CD14-positive monocyte (primary cell): ENCODE measurements at regions not wholly inside any gene's neighbourhood (a gene's known extent, or its start where the extent isn't known, plus 50 kb on each side); places are given as distances from the start of the nearest gene placed in this dataset.

ENCODE experiments used
- DNase-seq, 3 donors: peaks; one replicate each; pipeline ENCODE4 v3.0.0-alpha.2; 2011 to 2022
- H2AFZ ChIP-seq: 2 replicates; pipeline ENCODE4 v1.6.0; 2012; ENCODE audit warnings: mild to moderate bottlenecking, low read depth, low read length, inconsistent platforms; ENCODE audit not compliant: insufficient read depth, poor library complexity, severe bottlenecking
- H3K27ac ChIP-seq, 2 donors: 1 replicate in 1 of 2; 2 replicates in 1 of 2; pipeline ENCODE4 v1.5.1; 2012 to 2013; ENCODE audit warnings: low read length in 2 of 2, control low read depth in 1 of 2, inconsistent platforms in 1 of 2, low read depth in 1 of 2, mild to moderate bottlenecking in 1 of 2
- H3K27me3 ChIP-seq, 2 donors: one replicate each; pipeline versions ENCODE4 v1.6.0 to v1.6.1; 2011 to 2013; ENCODE audit warnings: low read length in 2 of 2; ENCODE audit not compliant: control insufficient read depth in 2 of 2, insufficient read depth in 2 of 2
- H3K36me3 ChIP-seq, 2 donors: replicated peaks in 1 of 2; 1 replicate in 1 of 2; 2 replicates in 1 of 2; pipeline versions ENCODE4 v1.5.1 to v1.6.1; 2012 to 2013; ENCODE audit warnings: low read length in 2 of 2, control low read depth in 1 of 2, inconsistent platforms in 1 of 2, mild to moderate bottlenecking in 1 of 2; ENCODE audit not compliant: insufficient read depth in 2 of 2, control insufficient read depth in 1 of 2
- H3K4me1 ChIP-seq, 2 donors: 1 replicate in 1 of 2; 2 replicates in 1 of 2; pipeline versions ENCODE4 v1.5.1 to v1.6.1; 2012 to 2013; ENCODE audit warnings: low read length in 2 of 2, control low read depth in 1 of 2, inconsistent platforms in 1 of 2, mild to moderate bottlenecking in 1 of 2, moderate library complexity in 1 of 2; ENCODE audit not compliant: insufficient read depth in 2 of 2, control insufficient read depth in 1 of 2
- H3K4me2 ChIP-seq: replicated peaks from 2 replicates; pipeline ENCODE3; 2012; ENCODE audit warnings: low read length, moderate library complexity, mild to moderate bottlenecking; ENCODE audit not compliant: poor library complexity, severe bottlenecking; ENCODE audit errors: extremely low read depth
- H3K4me3 ChIP-seq, 3 experiments: fragments of 200-600 bp in 1 of 3; sonication (generic) in 1 of 3; replicated peaks in 1 of 3; 1 replicate in 2 of 3; 2 replicates in 1 of 3; pipeline ENCODE4 v1.5.1; 2011 to 2013; ENCODE audit warnings: low read length in 3 of 3, mild to moderate bottlenecking in 3 of 3, control low read depth in 2 of 3, low read depth in 2 of 3, inconsistent platforms in 1 of 3, moderate library complexity in 1 of 3
- H3K79me2 ChIP-seq: 2 replicates; pipeline ENCODE4 v1.6.0; 2012; ENCODE audit warnings: mild to moderate bottlenecking, control low read depth, inconsistent platforms, low read length, moderate library complexity; ENCODE audit not compliant: insufficient read depth
- H3K9ac ChIP-seq: 2 replicates; pipeline ENCODE4 v1.6.0; 2017; ENCODE audit warnings: low read length, mild to moderate bottlenecking; ENCODE audit not compliant: insufficient read depth, poor library complexity, severe bottlenecking
- H3K9me3 ChIP-seq, 2 donors: replicated peaks in 1 of 2; 1 replicate in 1 of 2; 2 replicates in 1 of 2; pipeline versions ENCODE4 v1.5.1 to v1.6.1; 2012 to 2013; ENCODE audit warnings: low read length in 2 of 2, control low read depth in 1 of 2; ENCODE audit not compliant: control insufficient read depth in 1 of 2, insufficient read depth in 1 of 2
- H4K20me1 ChIP-seq: 2 replicates; pipeline ENCODE4 v1.6.0; 2012; ENCODE audit warnings: mild to moderate bottlenecking, low read length, control low read depth, moderate library complexity; ENCODE audit not compliant: insufficient read depth
- H3K27ac Mint-ChIP-seq, 7 donors: one replicate each; pipeline ENCODE4 v1.8.0; 2020; ENCODE audit warnings: mild to moderate bottlenecking in 7 of 7, mixed read lengths in 7 of 7, moderate library complexity in 6 of 7, inconsistent platforms in 2 of 7
- H3K27me3 Mint-ChIP-seq, 3 donors: one replicate each; pipeline ENCODE4 v1.8.0; 2021 to 2022; ENCODE audit warnings: low read depth in 3 of 3, mild to moderate bottlenecking in 3 of 3, mixed read lengths in 3 of 3, moderate library complexity in 3 of 3, inconsistent platforms in 1 of 3
- H3K36me3 Mint-ChIP-seq, 2 donors: one replicate each; pipeline ENCODE4 v1.8.0; 2020; ENCODE audit warnings: mixed read lengths in 2 of 2, inconsistent platforms in 1 of 2, mild to moderate bottlenecking in 1 of 2
- H3K4me1 Mint-ChIP-seq: one replicate; pipeline ENCODE4 v1.8.0; 2020; ENCODE audit warnings: mild to moderate bottlenecking, mixed read lengths
- H3K4me3 Mint-ChIP-seq, 2 donors: one replicate each; pipeline ENCODE4 v1.8.0; 2020; ENCODE audit warnings: mild to moderate bottlenecking in 2 of 2, mixed read lengths in 2 of 2, moderate library complexity in 1 of 2
- H3K9me3 Mint-ChIP-seq, 7 donors: one replicate each; pipeline ENCODE4 v1.8.0; 2020 to 2022; ENCODE audit warnings: mixed read lengths in 7 of 7, mild to moderate bottlenecking in 6 of 7, moderate library complexity in 6 of 7, inconsistent platforms in 2 of 7
- CTCF ChIP-seq: fragments of 200-600 bp; IDR thresholded peaks from one replicate; pipeline ENCODE4 v1.8.0; 2022; ENCODE audit warnings: antibody characterized with exemption, mild to moderate bottlenecking
- WGBS: methylation state at CpG from one replicate; pipeline ENCODE4 v1.1.5; 2013; ENCODE audit warnings: missing lambda C conversion rate; ENCODE audit not compliant: insufficient coverage; 5-methylcytosine and 5-hydroxymethylcytosine counted together
- intact Hi-C, 2 donors: fragments of 100-400 bp; cut with micrococcal nuclease; formaldehyde crosslinking; loops; one replicate each; pipeline versions ENCODE4 v1.15.0 to v1.15.1; 2023

GRCh38 chr14:99043267-99043615 lies 228.8 kb downstream of the BCL11B start:
- Histone ChIP-seq H3K27ac (no peak overlapping the region), H2AFZ (no peak overlapping the region), H3K79me2 (no peaks in the 10 kb centered on the region), H3K4me2 (no peak overlapping the region), H3K27me3 (no peaks in the 10 kb centered on the region), H3K4me3 (no peak overlapping the region), H4K20me1 (no peaks in the 10 kb centered on the region), H3K4me1 (peaks cover 21% of the 10 kb centered on the region in 2 donors), H3K36me3 (no peaks in the 10 kb centered on the region), H3K9ac (no peak overlapping the region), H3K9me3 (peaks cover 5 to 6% of the 10 kb centered on the region in 2 donors)
- intact Hi-C loops: no loop called here
- H3K4me1 Mint-ChIP-seq: peaks cover 31% of the 10 kb centered on the region
- H3K36me3 Mint-ChIP-seq: peaks cover 0 to 1% of the 10 kb centered on the region in 2 donors
- H3K9me3 Mint-ChIP-seq: peaks cover 0 to 11% (median 5%) of the 10 kb centered on the region in 7 donors
- 100% methylated on average over 1 of the region's 5 CpGs for WGBS
- no peak for TF ChIP-seq CTCF
- H3K27ac Mint-ChIP-seq: peak overlapping the region in 1 of 7 donors; percentile 33
- peaks cover 0 to 2% (median 0%) of the 10 kb centered on the region in 3 donors for H3K27me3 Mint-ChIP-seq
- no peak for DNase-seq
- H3K4me3 Mint-ChIP-seq: no peak overlapping the region

DNA sequence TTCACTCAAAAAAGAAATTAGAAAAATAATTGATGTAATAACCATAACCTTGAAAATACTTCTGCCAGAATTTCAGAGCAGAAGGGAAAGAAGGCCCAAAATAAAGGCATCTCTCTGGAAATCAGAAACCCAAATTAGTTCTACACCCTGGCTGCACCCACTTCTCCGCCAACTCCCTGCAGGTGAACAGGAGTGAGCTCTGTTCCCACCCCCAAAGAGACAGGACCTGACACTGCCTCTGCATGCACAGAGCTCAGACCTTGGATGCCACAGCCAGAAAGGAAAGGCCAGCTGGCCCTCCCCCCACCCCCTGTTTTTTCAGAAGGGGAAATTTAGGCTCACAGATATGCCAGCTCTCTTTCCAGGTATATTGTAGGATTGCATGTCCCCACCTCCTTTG lies 228.2 kb downstream of the BCL11B start:
- no peak overlapping the region for H2AFZ ChIP-seq
- no peaks in the 10 kb centered on the region for H3K36me3 ChIP-seq
- H3K9me3 ChIP-seq: peaks cover 5 to 6% of the 10 kb centered on the region in 2 donors
- H3K4me2 ChIP-seq: no peak overlapping the region
- no peak overlapping the region for H3K9ac ChIP-seq
- no peak overlapping the region for H3K4me3 ChIP-seq
- no peak for DNase-seq
- peaks cover 16% of the 10 kb centered on the region in 2 donors for H3K4me1 ChIP-seq
- Mint-ChIP-seq H3K27ac (no peak overlapping the region), H3K27me3 (peaks cover 0 to 2% (median 2%) of the 10 kb centered on the region in 3 donors), H3K4me3 (no peak overlapping the region), H3K36me3 (peaks cover 0 to 2% of the 10 kb centered on the region in 2 donors), H3K4me1 (peaks cover 26% of the 10 kb centered on the region), H3K9me3 (peaks cover 0 to 11% (median 5%) of the 10 kb centered on the region in 7 donors)
- no peaks in the 10 kb centered on the region for H4K20me1 ChIP-seq
- no peaks in the 10 kb centered on the region for H3K27me3 ChIP-seq
- no peak overlapping the region for H3K27ac ChIP-seq
- no peak for TF ChIP-seq CTCF
- intact Hi-C loops: no loop called here
- WGBS: 100% methylated on average over 1 of the region's 1 CpG
- no peaks in the 10 kb centered on the region for H3K79me2 ChIP-seq
